Fibroblast of villous mesenchyme (primary cell): ENCODE measurements at regions not wholly inside any gene's neighbourhood (a gene's known extent, or its start where the extent isn't known, plus 50 kb on each side); places are given as distances from the start of the nearest gene placed in this dataset.
"Not testable (repeated sequence)": the region's sequence is repeated elsewhere in the genome, so short reads cannot be mapped to it uniquely, and the experiment has no call there.

Experiments used
- DNase-seq: peaks from one replicate; pipeline ENCODE4 v3.0.0-alpha.2; 2010; ENCODE audit warnings: low read depth
- H3K4me3 ChIP-seq: 2 replicates; pipeline ENCODE4 v1.5.1; 2011; ENCODE audit warnings: low read depth, mild to moderate bottlenecking, low read length
- TF ChIP-seq, protein P1 (sequence below): IDR thresholded peaks from 2 replicates; pipeline ENCODE4 v1.5.1; 2012; ENCODE audit warnings: low read depth, mild to moderate bottlenecking, low read length; ENCODE audit not compliant: insufficient read depth

DNA sequence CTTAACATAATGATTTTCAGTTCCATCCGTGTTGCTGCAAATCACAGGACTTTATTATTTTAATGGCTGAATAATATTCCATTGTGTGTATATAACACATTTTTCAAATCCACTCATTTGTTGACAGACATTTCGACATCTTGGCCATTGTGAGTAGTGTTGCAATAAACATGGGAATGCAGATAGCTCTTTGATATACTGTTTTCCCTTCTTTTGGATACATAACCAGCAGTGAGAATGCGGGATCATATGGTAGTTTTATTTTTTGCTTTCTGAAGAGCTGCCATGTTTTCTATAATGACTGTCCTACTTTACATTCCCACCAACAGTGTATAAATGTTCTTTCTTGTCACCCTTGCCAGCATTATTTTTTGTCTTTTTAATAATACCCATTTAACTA is 420.3 kb upstream of the CHAC2 start:
- TF ChIP-seq, protein P1, sequence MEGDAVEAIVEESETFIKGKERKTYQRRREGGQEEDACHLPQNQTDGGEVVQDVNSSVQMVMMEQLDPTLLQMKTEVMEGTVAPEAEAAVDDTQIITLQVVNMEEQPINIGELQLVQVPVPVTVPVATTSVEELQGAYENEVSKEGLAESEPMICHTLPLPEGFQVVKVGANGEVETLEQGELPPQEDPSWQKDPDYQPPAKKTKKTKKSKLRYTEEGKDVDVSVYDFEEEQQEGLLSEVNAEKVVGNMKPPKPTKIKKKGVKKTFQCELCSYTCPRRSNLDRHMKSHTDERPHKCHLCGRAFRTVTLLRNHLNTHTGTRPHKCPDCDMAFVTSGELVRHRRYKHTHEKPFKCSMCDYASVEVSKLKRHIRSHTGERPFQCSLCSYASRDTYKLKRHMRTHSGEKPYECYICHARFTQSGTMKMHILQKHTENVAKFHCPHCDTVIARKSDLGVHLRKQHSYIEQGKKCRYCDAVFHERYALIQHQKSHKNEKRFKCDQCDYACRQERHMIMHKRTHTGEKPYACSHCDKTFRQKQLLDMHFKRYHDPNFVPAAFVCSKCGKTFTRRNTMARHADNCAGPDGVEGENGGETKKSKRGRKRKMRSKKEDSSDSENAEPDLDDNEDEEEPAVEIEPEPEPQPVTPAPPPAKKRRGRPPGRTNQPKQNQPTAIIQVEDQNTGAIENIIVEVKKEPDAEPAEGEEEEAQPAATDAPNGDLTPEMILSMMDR, result no peak
- DNase-seq, result no peak
- no peak overlapping the region for H3K4me3 ChIP-seq

DNA sequence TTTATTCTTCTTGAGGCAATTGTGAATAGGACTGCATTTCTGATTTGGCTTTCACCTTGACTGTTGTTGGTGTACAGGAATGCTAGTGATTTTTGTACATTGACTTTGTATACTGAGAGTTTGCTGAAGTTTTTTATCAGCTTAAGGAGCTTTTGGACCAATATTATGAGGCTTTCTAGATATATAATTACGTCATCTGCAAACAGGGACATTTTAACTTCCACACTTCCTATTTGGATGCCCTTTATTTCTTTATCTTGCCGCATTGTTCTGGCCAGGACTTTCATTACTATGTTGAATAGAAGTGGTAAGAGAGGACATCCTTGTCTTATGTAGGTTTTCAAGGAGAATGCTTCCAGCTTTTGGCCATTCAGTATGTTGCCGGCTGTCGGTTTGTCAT is 425.4 kb upstream of the CHAC2 start:
- TF ChIP-seq, protein P1, result no peak
- H3K4me3 ChIP-seq, result no peak overlapping the region
- no peak for DNase-seq

DNA sequence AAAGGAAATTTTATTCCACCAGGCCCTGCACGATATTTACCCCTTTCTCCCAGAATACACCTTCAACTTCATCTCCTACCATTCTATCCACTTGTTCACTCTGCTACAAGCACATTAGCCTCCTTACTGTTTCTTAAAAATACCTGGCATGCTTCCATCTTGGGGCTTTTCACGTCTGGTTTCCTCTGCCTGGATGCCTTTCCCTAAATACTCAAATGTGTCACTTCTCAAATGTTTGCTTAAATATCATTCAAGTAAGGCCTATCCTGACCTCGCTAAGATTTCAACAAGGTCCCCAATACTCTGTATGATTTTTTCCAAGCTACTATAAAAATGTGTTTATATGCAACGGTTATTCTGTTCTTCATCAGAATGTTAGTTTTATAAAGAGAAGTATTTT is 433.0 kb upstream of the CHAC2 start:
- no peak overlapping the region for H3K4me3 ChIP-seq
- DNase-seq, result no peak
- TF ChIP-seq, protein P1, result no peak

DNA sequence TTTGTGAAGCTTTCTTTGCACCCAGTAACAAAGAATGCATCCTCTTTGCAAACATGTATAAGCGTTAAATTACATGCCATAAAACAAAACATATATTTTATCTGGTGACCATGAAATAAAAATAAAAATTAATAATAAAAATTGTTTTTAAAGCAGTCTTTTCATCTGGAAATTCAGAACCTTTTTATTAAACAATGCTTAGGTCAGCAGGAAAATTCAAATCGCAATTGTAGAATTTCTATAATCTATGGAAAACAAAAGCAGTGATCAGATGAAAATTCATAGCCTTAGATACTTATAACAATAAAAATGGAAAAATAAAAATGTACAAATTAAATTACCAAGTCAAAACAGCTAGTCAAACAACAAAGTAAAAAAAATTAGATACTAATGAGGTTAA is 435.9 kb upstream of the CHAC2 start:
- TF ChIP-seq, protein P1, result no peak
- DNase-seq, result no peak
- no peak overlapping the region for H3K4me3 ChIP-seq

DNA sequence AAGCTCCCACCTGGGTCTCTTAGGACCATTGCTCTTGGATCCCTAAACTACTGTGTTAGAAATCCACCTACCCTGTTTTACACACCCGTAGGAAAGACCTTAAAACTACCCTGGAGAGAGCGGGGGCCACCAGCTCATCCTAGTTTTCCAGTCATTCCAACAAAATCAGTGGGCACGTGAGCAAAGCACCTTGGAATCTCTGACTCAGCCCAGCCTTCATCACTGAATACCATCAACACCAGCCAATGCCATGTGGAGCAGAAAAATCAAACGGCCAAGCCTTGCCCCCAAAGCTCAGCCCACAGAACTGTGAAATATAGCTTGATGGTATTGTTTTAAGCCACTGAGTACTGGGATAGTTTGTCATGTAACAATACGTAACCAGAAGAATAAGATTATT is 449.7 kb upstream of the CHAC2 start:
- DNase-seq, result no peak
- no peak overlapping the region for H3K4me3 ChIP-seq
- TF ChIP-seq, protein P1, result no peak

DNA sequence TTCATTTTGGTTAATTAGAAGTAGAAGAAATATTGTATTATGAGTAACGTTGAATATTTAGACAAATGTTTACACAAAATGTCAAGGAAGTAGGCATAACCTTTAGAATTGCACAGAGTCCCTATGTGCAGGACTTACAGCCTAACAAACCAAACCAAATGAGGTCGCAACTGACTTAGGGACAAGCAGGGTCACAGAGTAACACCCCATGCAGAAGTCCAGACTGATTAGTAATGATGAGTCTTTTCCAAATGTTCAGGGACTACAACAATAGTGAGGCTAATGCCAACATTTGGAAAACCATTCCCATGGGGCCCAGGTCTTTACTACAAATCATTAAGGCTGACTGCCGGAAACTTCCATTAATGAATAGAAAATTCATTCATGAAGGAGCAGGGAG is 452.5 kb upstream of the CHAC2 start:
- no peak overlapping the region for H3K4me3 ChIP-seq
- TF ChIP-seq, protein P1, result no peak
- DNase-seq, result no peak

DNA sequence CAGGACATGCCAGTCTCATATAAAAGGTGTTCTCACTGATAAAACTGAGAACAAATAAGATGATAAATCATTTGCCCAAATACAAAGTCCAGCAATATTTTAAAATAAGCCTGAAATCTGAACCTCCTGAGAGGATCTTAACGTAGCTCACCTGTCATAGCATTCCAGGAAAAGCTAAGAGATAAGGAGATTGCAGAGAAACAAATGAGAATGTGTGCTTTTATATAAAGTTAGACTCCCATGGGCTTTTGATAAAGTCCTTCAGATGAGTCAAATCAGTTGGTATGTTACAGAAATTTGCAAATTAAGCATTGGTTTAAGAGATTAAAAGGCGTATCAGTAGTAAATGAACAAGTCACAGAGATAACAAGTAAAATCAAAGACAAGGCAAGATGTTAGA is 452.9 kb upstream of the CHAC2 start:
- DNase-seq, result no peak
- TF ChIP-seq, protein P1, result no peak
- no peak overlapping the region for H3K4me3 ChIP-seq

DNA sequence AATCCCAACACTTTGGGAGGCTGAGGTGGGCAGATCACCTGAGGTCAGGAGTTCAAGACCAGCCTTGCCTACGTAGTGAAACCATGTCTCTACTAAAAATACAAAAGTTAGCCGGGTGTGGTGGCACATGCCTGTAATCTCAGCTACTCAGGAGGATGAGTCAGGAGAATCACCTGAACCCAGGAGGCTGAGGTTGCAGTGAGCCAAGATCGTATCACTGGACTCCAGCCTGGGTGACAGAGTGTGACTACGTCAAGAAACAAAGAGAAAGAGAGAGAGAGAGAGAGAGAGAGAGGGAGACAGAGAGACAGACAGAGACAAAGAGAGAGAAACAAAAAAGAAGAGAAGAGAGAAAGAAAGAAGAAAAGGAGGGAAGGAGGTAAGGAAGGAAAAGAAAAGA is 454.0 kb upstream of the CHAC2 start:
- DNase-seq, result not testable (repeated sequence)

More for the DNA sequence above, 454.0 kb upstream of the CHAC2 start:
- H3K4me3 ChIP-seq, result not testable (repeated sequence)
